ENCODE measurements at regions not wholly inside any gene's neighbourhood (a gene's known extent, or its start where the extent isn't known, plus 50 kb on each side); places are given as distances from the start of the nearest gene placed in this dataset.
"Not testable (repeated sequence)": the region's sequence is repeated elsewhere in the genome, so short reads cannot be mapped to it uniquely, and the experiment has no call there.

- H3K27ac ChIP-seq (ENCODE audit: extremely low read length, insufficient read depth, low read length); H3K4me3 ChIP-seq (replicated peaks in 1 of 3; ENCODE audit: insufficient read depth in 1 of 3, low read depth in 2 of 3, low read length in 3 of 3); in situ Hi-C loops (cut with HindIII; ENCODE audit: extremely low pct_ligation_motif_present, low pct_unique_long_range_greater_than_20kb); BruUV-seq (replicated peaks); POLR2A ChIA-PET; FAIRE-seq; H3K36me3 ChIP-seq (replicated peaks in 1 of 2; ENCODE audit: control insufficient read depth in 1 of 2, insufficient read depth in 2 of 2, low read length in 2 of 2); H3K27me3 ChIP-seq (ENCODE audit: control insufficient read depth in 1 of 2, insufficient read depth in 2 of 2, low read length in 2 of 2); ATAC-seq; H3K79me2 ChIP-seq (ENCODE audit: insufficient read depth, low read length); H3K4me1 ChIP-seq (ENCODE audit: insufficient read depth, low read length); H2AFZ ChIP-seq (ENCODE audit: low read length); H4K20me1 ChIP-seq (ENCODE audit: insufficient read depth, low read length); H3K4me2 ChIP-seq (ENCODE audit: low read depth, low read length); H3K9ac ChIP-seq (ENCODE audit: insufficient read depth, low read depth, low read length); H3K9me3 ChIP-seq (ENCODE audit: low read length); CTCF ChIA-PET (ENCODE audit: low intra/inter-chr PET ratio, low total read pairs); intact Hi-C loops (cut with micrococcal nuclease; ENCODE audit: unreplicated experiment); TF ChIP-seq EP300 (CRISPR knock-in tag; IDR thresholded peaks at IDR 0.05; ENCODE audit: borderline replicate concordance): not testable (repeated sequence)
- WGBS (ENCODE audit: low lambda C conversion rate) = 41% methylated on average over 6 of the region's 6 CpGs
- TF ChIP-seq JUNB (CRISPR knock-in tag; IDR thresholded peaks at IDR 0.05; ENCODE audit: borderline replicate concordance) (peak; percentile 63; the same call in 1 of the 2 replicates), NFYB (CRISPR knock-in tag; IDR thresholded peaks at IDR 0.05) (0 out of 2 replicates have a peak, but pooled peaks have one; percentile 26), FOSL2 (CRISPR knock-in tag; IDR thresholded peaks at IDR 0.05) (peak; percentile 96), NFYC (CRISPR knock-in tag; IDR thresholded peaks at IDR 0.05) (peak; percentile 42), ZBTB33 (CRISPR knock-in tag; IDR thresholded peaks at IDR 0.05) (peak; percentile 61; the same call in 1 of the 2 replicates), EP300 (IDR thresholded peaks at IDR 0.05; ENCODE audit: low read depth in 2 of 2, low read length in 2 of 2) (peak in 1 of 2 experiments; percentile 7; a peak in 1 of 4 replicates), CREB1 (IDR thresholded peaks at IDR 0.05) (peak; percentile 54; the same call in 1 of the 2 replicates), CREB1 (CRISPR knock-in tag; IDR thresholded peaks at IDR 0.05) (peak; percentile 28; the same call in 1 of the 2 replicates), ATF3 (CRISPR knock-in tag; IDR thresholded peaks at IDR 0.05) (peak; percentile 28; the same call in 1 of the 2 replicates)
- TF ChIP-seq, protein P1, sequence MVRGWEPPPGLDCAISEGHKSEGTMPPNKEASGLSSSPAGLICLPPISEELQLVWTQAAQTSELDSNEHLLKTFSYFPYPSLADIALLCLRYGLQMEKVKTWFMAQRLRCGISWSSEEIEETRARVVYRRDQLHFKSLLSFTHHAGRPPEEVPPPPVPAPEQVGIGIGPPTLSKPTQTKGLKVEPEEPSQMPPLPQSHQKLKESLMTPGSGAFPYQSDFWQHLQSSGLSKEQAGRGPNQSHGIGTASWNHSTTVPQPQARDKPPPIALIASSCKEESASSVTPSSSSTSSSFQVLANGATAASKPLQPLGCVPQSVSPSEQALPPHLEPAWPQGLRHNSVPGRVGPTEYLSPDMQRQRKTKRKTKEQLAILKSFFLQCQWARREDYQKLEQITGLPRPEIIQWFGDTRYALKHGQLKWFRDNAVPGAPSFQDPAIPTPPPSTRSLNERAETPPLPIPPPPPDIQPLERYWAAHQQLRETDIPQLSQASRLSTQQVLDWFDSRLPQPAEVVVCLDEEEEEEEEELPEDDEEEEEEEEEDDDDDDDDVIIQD (CRISPR knock-in tag; IDR thresholded peaks at IDR 0.05; ENCODE audit: low read depth) = peak; percentile 88; the same call in 1 of the 2 replicates
- TF ChIP-seq, protein P2, sequence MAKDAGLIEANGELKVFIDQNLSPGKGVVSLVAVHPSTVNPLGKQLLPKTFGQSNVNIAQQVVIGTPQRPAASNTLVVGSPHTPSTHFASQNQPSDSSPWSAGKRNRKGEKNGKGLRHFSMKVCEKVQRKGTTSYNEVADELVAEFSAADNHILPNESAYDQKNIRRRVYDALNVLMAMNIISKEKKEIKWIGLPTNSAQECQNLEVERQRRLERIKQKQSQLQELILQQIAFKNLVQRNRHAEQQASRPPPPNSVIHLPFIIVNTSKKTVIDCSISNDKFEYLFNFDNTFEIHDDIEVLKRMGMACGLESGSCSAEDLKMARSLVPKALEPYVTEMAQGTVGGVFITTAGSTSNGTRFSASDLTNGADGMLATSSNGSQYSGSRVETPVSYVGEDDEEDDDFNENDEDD (CRISPR knock-in tag; IDR thresholded peaks at IDR 0.05; ENCODE audit: borderline replicate concordance) = peak; percentile 39; the same call in 1 of the 2 replicates
- DNase-seq (ENCODE audit: low spot score) = peak; percentile 26
These were observed 107.8 kb downstream of the TMEM167A start for GRCh38 chr5:82969221-82969976.

Measured in HepG2 (cell line).